GM21390 (cell line): ENCODE measurements at regions not wholly inside any gene's neighbourhood (a gene's known extent, or its start where the extent isn't known, plus 50 kb on each side); places are given as distances from the start of the nearest gene placed in this dataset.

ENCODE experiments used
- ATAC-seq: cut with Tn5 transposase; IDR thresholded peaks from one replicate; pipeline ENCODE4 v1.9.1; 2021; ENCODE audit not compliant: unreplicated experiment

DNA sequence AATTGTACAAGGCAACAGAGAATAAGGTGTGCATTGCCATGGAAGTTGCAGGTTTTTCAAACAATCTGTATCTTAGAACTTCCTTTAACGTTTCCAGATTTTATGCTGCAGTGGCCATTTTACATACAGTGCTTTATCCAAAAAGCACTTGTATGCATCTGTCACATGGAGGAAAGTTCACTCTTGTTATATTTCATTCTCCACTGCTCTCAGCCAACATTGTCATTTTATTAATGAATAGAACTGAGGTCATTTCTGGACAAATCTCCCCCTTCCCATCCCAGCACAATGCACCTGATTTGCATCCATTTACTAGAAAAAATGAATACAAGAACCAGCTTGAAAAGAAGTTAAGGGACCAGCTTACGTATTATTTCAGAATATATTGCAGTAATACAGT is 342.0 kb downstream of the USP25 start:
- ATAC-seq: no peak

DNA sequence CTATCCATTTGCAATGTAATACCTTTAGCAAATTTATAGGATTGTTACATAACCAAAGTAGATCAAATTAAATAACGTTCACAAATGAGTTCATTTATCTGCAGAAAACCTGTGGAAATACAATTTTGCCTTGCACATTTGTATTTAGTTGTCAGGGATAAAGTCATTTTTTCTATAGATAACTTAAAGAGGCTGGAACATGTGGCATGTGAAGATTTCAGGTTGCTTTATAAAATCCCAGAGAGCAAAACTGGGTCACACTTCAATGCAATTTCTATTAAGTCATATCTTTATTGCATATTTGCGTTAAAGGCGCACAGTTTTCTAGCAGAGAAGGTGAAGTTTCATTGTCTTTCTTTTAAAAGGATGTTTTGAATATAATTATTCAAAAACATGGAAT is 342.4 kb downstream of the USP25 start:
- no peak for ATAC-seq

DNA sequence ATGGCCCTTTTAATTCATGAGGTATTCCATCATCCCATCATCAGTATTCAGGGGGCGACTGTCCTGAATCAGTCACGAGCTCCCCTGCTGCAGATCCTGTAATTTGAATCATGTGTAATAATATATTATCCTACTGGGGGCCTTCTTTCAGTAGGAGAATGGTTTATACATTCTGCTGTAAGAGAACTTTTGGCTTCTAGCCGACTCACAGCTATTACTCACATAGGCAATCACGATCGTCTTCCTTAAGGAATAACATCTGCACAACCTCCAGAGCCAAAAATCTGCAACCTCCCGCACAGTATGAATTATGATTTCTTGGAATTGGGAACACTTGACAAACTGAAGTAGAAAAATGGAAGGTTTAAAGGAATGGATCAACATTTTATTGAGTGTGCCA is 343.0 kb downstream of the USP25 start:
- no peak for ATAC-seq

DNA sequence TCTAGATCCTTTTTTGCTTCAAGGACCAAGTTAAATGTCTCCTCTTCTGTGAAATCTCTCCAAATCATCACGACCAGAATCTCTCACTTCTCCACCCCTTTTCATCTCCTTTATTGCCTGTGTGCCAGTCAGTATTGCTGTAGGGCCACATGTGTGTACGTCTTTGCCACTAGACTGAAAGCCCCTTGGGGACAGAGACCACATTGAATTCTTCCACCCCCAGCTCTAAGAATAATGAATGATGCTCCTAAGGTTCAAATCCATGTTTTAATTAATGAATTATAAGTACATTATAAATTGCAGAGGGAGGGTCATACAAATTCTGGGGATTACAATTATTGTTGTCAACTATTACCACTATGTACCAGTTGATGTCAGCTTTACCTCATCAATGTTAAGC is 343.8 kb downstream of the USP25 start:
- ATAC-seq: no peak

DNA sequence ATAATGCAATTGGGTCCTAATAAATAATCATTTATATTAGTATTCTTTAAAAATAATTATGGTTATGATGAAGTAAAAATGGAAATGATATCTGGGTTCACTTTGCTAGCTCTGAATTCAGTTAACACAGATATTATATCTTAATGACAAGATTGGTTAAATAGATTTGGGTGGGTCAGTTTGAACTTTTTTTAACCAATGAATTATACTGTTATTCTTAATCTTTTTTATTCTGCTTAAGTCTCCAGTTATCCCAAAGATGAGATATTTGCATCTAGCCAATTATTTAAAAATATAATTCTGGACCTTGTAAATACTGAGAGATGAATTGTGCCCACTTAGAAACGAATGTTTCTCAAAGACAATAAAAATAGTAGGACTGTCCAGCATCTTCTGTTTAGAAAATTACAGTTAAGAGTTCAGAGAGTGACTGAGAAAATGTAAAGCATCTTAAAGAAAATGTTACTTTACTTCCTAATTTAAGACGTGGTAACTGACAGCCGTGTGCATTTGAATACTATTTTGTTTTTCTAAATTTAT is 345.2 kb downstream of the USP25 start:
- no peak for ATAC-seq

DNA sequence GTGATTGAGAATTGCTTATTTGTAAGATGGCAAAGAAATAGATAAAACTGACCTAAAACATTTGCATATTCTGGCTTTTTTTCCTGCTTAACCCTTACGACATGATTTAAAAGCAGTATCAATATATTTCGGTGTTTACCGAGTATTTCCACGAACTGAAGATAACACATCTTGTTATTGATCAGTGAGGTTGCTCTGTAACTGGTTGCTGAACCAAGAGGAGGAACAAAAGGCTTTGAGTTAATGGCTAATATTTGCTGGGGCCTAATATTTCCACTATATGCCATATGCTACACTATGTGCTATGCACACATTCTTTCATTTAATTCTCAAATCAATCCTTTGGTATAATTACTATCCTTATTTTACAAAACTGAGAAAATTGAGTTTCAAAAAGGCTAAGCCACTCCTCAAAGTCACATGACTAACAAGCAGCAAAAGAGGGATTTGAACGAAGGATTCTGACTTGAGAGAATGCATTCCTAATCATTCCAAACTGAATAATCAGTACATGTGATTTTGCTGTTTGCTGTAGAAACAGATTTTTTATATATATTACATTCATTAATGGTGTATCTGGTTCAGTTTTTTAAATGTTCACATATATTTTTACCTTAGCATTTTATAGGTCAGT is 346.0 kb downstream of the USP25 start:
- ATAC-seq: no peak

DNA sequence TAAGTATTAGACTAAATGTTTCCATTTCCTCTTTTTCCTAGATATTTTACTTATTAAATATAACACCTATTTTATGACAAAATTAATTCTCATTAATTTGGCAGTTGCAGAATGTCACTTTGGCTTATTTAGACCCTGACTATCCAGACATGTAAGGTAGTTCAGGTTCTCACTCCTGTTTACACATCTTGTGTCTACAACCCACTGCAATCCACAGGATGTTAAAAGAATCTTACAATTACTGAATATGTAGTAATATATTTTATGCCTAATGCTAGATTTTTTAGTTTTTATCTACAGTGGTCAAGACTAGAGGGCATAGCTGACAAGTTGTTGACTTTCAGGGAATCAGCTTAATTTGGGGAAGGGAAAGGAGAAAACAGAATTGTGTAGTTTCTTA is 346.7 kb downstream of the USP25 start:
- no peak for ATAC-seq

DNA sequence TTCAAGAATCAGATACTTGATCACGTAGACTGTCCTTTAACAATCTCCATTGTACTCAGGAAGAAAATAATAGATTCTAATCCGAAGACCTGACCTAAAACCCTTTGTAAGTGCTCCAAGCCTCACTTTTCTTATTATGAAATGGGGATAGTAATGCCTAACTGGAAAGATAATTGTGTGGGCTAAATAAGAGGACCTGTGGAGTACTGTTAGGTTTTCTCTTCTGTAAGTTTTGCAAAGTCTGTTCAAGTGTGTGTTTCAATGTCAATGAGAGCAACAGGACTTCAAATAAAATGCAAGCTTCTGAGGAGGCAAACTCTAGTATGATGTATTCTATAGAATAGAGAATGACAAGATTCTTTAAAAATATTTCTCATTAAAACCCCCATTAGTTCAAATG is 348.6 kb downstream of the USP25 start:
- no peak for ATAC-seq

DNA sequence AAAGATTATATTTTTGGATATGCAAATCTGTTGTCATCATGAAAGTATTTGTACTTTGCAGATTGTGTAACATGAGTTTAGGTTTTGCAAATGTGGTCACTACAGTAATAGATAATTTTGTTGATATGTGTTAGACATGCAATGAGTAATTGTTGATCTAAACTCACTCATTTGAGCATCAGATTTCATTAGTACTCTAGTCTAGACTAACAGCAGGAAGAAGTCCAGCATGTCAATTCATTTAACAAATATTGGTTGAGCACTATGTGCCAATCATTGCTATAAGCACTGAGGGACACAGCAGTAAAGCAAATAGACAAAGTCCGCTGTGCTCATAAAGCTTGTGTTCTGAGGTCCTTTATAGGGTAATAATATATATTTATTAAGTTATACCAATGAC is 350.0 kb downstream of the USP25 start:
- no peak for ATAC-seq

DNA sequence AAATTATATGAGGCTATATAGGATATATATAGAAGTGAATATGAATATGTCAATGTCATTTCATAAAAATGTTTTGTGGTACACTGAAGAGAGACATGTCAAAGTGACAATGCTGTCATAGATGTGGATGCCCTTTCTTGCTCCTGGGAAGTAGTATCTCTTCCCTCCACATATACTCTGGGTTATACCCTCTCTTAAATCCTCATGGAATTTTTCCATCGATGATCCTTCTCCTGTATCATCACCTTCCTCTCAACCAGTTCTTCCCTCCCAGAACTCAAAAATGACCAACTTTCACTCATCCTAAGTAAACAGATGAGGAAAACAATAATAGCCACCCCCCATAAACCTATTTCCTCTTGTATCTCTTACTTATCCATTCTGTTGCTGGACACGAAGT is 351.5 kb downstream of the USP25 start:
- ATAC-seq: no peak

DNA sequence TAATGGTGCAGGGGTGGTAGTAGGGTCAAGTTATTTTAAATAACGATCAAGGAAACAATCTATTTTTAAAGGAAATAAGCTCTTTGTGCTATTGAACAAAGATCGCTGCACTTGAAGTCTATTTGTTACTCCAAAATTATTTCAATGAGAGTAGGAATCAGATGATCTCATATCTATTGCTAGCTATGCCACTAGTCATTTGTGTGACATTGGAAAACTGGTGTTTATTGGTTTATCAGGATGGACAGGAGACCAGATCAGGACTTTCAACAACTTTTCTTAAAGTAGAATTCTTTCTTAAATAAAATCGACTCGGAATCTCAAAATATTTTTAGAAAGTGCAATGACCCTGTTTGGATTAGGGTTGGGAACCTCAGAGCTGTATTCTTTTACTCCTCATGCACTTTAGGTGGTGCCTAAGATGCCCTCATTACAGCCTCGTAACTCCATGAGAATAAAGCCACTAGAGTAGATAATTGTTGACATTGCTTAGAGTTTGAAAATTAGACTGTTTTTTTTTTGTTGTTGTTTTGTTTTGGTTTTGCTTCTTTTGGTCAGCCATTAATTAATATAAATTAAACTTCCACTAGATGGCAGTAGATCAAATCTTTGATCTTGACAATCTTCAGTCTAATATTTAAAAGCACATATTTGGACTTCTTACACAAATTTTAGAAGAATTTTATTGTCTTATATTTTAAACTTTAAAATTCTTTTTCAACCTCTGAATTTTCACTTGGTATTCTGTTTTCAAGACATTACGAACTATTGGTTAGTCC is 352.4 kb downstream of the USP25 start:
- no peak for ATAC-seq

DNA sequence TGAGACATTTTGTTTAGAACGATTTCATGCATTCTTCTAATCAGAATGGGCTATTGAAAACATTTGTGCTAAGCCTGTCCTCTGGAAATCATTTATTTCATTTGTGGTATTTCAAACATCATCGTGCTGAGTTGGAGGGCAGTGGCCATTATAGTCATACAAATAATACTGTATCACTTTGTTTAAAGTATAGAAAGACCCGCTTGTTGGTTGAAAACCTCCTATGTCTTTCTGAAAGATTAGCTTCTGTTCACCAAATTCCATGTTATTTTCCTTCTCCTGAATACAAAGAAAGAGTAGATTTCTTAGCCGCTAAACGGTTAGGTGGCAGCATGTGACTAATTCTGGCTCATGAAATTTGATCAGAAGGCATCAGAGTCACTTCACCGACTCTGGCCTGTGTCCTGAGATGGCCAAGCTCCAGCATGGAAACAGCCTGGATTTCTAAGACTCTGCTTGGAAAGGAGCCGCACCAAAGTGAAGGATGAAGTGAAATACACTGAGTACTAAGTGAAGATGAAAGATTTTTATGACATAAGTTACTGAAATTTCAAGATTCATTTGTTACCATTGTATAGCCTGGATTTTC is 355.1 kb downstream of the USP25 start:
- no peak for ATAC-seq

DNA sequence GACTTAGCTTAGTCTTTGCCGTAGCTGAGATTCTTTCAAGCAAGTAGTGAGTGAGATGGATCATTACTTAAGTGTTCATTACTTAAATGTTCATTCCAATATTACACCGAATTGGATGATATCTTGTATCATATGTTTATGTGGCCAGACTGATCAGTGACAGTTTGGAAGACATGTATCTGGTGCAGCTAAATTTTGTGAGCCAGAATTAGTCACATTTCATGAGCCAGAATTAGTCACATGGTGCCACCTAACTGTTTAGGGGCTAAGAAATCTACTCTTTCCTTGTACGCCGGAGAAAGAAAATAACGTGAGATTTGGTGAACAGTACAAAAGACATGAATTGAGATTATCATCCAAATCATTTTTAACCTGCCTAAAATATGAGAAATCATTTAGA is 355.6 kb downstream of the USP25 start:
- no peak for ATAC-seq

DNA sequence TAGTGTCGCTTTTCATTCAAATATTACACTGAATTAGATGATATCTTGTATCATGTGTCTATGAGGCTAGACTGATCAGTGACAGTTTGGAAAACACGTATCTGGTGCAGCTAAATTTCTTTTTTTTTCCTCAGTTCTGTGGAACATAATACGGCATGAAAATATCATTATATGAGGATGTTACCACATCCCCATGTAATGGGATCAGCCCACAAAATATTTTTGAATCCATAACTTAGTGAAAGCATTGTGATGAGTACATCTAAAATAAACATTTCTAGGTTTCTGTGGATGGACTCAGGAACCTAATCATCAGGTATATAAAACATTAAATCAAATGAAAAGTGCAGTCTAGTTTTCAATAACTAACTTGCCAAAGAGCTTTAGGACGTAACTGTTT is 356.3 kb downstream of the USP25 start:
- no peak for ATAC-seq

DNA sequence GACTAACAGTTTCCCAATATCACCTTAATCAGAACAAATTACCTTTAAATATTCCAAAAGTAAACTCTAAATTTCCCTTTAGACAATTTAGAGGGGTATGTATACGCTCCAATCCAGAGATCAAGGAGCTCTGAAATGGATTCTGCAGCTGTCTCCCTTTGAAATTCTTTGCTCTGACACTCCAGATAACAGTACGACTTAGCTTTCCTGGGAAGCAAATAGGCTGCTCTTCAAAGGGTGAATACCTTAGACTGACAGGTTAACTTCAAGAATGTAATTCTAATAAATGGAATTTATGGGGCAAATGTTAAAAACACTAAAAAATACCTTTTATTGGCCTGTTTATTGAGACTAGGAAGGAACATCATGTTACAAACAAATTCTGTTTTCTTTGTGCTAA is 357.2 kb downstream of the USP25 start:
- ATAC-seq: no peak

DNA sequence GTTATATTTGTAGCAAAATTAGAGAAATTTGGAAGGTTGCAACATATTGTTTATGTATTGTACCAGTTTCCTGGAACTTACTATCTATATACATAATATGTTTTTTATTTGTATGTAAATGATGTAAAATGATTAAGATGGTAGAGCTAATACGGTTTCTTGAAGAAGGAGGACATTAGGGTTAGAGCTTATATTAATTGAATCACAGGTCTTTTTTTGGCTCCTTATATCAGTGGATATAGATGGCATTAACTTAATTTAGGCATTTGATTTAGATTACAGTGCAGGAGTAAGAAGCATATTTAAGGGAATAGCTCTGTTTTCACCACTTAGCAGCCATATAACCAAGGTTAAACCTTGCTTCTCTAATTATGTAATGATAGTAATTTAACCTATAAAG is 357.7 kb downstream of the USP25 start:
- no peak for ATAC-seq

DNA sequence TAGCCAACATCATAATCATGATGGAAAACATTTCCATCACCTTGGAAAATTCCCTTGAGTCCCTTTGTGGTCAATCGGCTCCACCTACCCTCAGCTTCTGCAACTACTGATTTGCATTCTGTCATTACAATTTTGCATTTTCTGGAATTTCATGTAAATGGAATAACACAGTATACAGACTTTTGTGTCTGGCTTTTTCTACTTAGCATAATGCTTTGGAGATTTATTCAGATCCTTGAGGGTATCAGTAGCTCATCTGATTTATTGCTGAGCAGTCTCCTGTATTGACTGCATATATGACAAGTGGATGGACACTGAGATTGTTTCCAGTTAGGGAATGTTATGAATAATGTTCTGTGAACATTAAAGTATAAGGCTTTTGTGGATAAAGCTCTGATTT is 358.3 kb downstream of the USP25 start:
- ATAC-seq: no peak

DNA sequence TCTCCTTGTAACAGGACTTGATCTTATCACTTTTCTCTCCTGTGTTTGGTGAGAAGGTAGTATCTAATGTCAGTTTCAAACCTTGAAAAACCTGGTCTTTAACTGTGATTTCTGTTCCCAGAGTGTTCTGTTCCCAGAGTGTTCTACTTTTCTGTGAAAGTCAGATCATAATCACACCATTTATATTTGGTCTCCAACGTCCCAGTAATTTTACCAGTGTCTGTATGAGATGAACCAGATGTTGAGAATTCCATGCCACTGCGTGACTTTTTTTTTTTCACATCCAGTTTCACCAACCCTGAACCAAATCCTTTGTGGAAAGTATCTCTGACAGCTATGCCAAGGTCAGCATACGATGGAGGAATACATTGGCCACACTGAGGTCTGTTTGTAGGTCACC is 365.2 kb downstream of the USP25 start:
- no peak for ATAC-seq

DNA sequence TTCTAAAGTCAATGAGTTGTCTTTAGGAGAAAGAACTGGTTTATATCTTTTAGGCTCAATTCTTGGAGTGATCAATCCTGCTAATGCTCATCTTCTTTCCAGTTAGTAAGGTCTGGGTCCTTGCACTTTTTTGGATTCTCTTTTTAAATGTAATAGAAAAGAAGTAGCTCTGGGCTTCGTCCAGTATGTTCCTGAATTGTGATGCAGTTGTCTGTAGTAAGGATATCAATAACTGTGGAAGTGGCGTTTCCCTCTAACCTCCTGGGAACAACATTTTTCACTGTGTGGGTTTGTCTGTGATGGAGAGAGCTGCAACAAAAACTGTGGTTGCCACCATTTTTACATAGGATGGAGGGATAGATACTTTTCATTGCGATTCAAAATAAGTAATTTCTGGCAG is 367.2 kb downstream of the USP25 start:
- ATAC-seq: no peak

DNA sequence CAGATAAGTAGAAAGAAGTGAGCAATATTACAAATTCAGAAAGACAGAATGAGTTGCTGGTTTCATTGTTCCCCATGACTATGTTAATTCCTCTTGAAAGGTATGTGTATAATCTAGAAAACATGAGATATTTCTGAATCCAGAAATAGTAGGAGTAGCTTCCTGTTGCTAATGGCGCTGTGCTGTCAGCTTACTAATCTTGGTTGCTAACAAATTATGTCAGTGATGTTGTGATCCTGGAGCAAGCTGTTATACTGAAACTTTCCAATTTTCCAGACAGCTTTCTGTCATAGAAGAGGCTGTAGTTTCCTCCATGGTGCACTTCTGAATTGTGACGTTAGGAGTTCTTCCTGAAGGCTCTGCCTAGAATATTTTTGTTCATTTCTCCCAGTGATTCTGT is 372.3 kb downstream of the USP25 start:
- ATAC-seq: no peak

DNA sequence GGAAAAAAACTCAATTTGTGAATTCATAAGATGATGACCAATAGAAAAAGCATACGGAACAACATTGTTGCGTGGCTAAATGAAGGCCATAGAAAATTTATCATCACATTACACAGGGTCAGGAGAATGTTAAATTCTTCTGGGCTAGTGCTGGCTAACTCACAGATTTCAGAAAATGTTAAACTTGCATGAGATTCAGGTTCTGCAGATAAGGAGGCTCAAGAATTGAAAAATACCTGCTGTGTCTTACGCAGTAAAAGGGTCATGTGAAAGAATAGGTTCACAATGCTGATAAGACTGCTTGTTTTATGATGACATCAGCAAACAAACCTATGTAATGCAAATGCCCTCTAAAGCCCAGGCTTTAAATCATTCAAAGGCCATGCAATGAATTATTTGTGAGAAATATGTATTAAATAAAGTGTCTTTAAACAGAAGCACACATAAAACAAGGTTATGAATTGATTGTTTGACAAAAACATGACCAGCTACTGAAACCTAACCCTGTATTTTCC is 378.8 kb downstream of the USP25 start:
- ATAC-seq: no peak

DNA sequence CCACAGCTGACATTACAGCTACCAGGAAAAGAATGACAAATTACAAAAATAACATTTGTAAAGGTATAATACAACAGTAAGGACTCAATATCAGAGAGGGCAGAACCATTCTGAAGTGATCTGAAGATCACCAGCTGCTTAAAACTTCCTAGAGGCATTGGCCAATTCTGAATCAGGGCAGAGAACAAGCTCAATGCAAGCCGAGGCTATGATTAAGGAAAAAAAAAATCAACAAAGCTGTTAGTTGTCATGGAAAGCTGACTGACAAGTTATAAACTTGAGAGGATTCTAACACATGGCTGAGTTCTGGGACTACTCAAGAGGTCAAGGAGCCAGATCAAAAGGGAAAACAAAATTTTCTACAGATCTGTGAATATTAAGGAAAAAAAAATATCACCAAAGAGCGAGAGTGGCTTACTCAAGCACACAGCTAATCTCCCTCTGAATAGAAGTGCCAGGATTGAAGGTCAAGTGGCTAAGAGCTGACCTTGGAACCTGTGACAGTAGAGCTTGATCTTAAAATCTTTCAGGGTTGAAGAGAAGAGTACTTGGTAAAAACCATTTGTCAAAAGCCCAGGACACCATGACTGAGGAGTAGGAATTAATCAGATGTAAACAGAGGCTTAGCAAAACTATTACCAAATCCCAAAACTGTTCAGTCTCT is 383.4 kb downstream of the USP25 start:
- ATAC-seq: no peak
